OCI-LY7 (cell line): ENCODE measurements at regions not wholly inside any gene's neighbourhood (a gene's known extent, or its start where the extent isn't known, plus 50 kb on each side); places are given as distances from the start of the nearest gene placed in this dataset.

Source experiments
- CTCF ChIP-seq: fragments of 200-600 bp; sonication (generic); conservative IDR thresholded peaks from 2 replicates; pipeline ENCODE4 v1.5.1; 2014; ENCODE audit warnings: mild to moderate bottlenecking, antibody characterized with exemption, low read length, moderate library complexity, mixed read lengths
- EZH2phosphoT487 ChIP-seq: fragments of 200-600 bp; sonication (generic); IDR thresholded peaks from 2 replicates; pipeline ENCODE4 v1.6.1; 2018; ENCODE audit warnings: low read depth, borderline replicate concordance, mild to moderate bottlenecking, mixed run types, antibody characterized with exemption, low read length, moderate library complexity, mixed read lengths

GRCh38 chr13:90142251-90142650, 1205.2 kb upstream of the MIR17HG start:
- TF ChIP-seq CTCF (no peak), EZH2phosphoT487 (no peak)
